ENCODE measurements at regions not wholly inside any gene's neighbourhood (a gene's known extent, or its start where the extent isn't known, plus 50 kb on each side); places are given as distances from the start of the nearest gene placed in this dataset.
A peak's percentile ranks its signal among the peaks of the same experiment; 100 is the strongest.

DNA sequence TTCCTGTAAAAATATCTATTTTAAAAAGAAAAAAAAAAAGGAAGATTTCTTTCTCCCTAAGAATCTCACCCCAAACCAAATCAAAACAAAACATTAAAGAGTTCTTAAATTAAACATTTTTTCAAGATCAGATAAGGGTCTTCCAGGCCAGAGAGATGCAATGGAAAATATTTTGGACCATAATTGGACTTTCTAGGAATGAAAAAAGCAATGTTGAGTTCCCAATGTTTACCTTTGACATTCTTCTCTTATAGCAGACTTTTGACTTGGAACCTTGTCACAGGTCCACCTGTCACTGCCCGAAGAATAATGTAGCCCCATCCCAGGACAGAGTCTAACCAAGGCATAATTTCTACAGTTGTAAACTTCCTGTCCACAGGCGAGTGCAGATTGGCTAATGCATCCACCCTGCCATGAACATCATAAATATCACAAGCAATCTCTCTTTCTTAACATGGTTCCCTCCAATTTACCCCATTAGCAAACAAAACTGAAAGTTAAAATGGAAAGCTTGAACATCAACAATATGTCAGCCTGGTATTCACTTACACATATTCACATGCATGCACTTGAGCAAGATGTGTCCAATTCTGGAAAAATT, 121.7 kb upstream of the ZNF366 start:
- no peak for DNase-seq (ENCODE audit: low read depth)
- TF ChIP-seq, protein P1, sequence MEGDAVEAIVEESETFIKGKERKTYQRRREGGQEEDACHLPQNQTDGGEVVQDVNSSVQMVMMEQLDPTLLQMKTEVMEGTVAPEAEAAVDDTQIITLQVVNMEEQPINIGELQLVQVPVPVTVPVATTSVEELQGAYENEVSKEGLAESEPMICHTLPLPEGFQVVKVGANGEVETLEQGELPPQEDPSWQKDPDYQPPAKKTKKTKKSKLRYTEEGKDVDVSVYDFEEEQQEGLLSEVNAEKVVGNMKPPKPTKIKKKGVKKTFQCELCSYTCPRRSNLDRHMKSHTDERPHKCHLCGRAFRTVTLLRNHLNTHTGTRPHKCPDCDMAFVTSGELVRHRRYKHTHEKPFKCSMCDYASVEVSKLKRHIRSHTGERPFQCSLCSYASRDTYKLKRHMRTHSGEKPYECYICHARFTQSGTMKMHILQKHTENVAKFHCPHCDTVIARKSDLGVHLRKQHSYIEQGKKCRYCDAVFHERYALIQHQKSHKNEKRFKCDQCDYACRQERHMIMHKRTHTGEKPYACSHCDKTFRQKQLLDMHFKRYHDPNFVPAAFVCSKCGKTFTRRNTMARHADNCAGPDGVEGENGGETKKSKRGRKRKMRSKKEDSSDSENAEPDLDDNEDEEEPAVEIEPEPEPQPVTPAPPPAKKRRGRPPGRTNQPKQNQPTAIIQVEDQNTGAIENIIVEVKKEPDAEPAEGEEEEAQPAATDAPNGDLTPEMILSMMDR (IDR thresholded peaks at IDR 0.05; ENCODE audit: insufficient read depth, low read length): no peak
- H3K4me3 ChIP-seq (ENCODE audit: low read depth, low read length): no peak overlapping the region

DNA sequence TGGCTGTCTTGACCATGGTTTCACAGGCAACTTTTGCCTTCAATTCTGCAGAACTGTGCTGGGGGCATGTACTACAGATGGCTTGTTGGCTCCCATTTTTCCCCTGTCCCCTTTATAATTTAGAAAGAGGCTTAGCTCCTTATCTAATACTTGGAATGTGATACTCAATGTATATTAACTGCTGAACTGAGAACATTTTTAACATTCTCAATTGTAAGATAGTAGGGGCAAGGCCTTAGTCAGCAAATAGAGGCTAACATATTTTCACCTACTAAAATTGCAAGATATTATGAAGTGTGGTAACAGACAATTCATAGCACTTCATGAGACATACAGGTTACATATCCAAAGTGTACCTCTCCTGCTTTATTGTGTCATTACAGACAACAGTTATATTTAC, 118.1 kb upstream of the ZNF366 start:
- DNase-seq (ENCODE audit: low read depth): no peak
- no peak overlapping the region for H3K4me3 ChIP-seq (ENCODE audit: low read depth, low read length)
- TF ChIP-seq, protein P1 (IDR thresholded peaks at IDR 0.05; ENCODE audit: insufficient read depth, low read length): no peak

GRCh38 chr5:72624641-72625236, 117.5 kb upstream of the ZNF366 start:
- DNase-seq (ENCODE audit: low read depth): peak; percentile 48
- TF ChIP-seq, protein P1 (IDR thresholded peaks at IDR 0.05; ENCODE audit: insufficient read depth, low read length): no peak
- no peak overlapping the region for H3K4me3 ChIP-seq (ENCODE audit: low read depth, low read length)

DNA sequence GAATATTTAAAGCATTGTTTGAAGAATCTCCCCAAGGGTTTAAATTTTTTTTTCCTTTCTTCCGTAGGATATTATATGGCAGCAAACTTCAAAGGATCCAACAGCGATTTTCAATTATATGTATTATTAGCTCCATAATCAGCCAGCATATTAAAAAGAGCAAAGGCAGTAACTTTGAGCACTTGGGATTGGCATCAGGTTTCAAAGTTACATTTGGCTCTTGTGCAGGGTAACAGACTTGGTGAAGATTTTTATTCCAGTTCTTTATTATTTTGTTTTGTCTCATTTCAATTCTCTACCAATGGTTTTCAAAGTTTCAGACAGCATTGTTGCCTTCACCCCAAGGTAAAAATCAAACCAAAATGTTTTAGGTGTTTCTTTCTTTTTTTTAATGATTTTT, 116.7 kb upstream of the ZNF366 start:
- H3K4me3 ChIP-seq (ENCODE audit: low read depth, low read length): no peak overlapping the region
- TF ChIP-seq, protein P1 (IDR thresholded peaks at IDR 0.05; ENCODE audit: insufficient read depth, low read length): no peak
- no peak for DNase-seq (ENCODE audit: low read depth)

DNA sequence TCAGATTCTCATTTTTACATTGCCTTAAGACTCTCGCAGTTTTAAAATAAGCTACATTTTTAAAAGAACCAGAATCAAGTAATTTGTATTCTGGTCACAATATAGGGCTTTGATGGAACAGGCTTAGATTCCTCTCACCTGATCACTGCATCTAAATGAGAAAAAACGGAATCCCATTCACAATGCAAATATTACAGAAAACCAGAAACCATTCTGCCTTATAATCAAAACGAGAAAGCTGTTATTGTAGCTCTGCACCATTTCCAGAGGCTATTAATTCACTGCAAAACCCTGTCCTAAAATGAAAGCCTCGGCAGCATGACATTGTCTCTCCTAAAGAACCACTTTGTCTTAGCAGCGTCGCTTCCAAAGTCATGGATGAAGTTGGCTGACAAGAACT, 116.1 kb upstream of the ZNF366 start:
- TF ChIP-seq, protein P1 (IDR thresholded peaks at IDR 0.05; ENCODE audit: insufficient read depth, low read length): no peak
- no peak overlapping the region for H3K4me3 ChIP-seq (ENCODE audit: low read depth, low read length)
- DNase-seq (ENCODE audit: low read depth): no peak

GRCh38 chr5:72622170-72622760, 115.1 kb upstream of the ZNF366 start:
- DNase-seq (ENCODE audit: low read depth): no peak

More at GRCh38 chr5:72622170-72622760, 115.1 kb upstream of the ZNF366 start:
- TF ChIP-seq, protein P1 (IDR thresholded peaks at IDR 0.05; ENCODE audit: insufficient read depth, low read length): no peak
- no peak overlapping the region for H3K4me3 ChIP-seq (ENCODE audit: low read depth, low read length)
